Right atrium auricular region (tissue), 2 donors: ENCODE measurements at regions not wholly inside any gene's neighbourhood (a gene's known extent, or its start where the extent isn't known, plus 50 kb on each side); places are given as distances from the start of the nearest gene placed in this dataset.

Experiments used
- DNase-seq: peaks from one replicate; pipeline ENCODE4 v3.0.0-alpha.2; 2019; ENCODE audit warnings: low spot score
- H3K27ac ChIP-seq, 2 donors: fragments of 200-600 bp; sonication (generic); 1 replicate in 1 of 2; 2 replicates in 1 of 2; pipeline ENCODE4 v1.5.1; 2016 to 2019
- H3K27me3 ChIP-seq, 2 donors: fragments of 200-600 bp; sonication (generic); one replicate each; pipeline versions ENCODE4 v1.5.1 to v1.6.0; 2017 to 2019
- H3K36me3 ChIP-seq: fragments of 200-600 bp; sonication (generic); one replicate; pipeline ENCODE4 v1.5.1; 2016
- H3K4me1 ChIP-seq, 2 donors: fragments of 200-600 bp; sonication (generic); one replicate each; pipeline versions ENCODE4 v1.5.1 to v1.6.0; 2017 to 2019
- H3K4me3 ChIP-seq, 2 donors: fragments of 200-600 bp; sonication (generic); 1 replicate in 1 of 2; 2 replicates in 1 of 2; pipeline ENCODE4 v1.5.1; 2017 to 2019; ENCODE audit warnings: mild to moderate bottlenecking in 1 of 2, moderate library complexity in 1 of 2
- H3K9me3 ChIP-seq, 2 donors: fragments of 200-600 bp; sonication (generic); one replicate each; pipeline ENCODE4 v1.5.1; 2019
- TF ChIP-seq, protein P1 (sequence below), 2 donors: fragments of 200-600 bp; sonication (generic); IDR thresholded peaks; one replicate each; pipeline ENCODE4 v1.5.1; 2019; ENCODE audit warnings: antibody characterized with exemption in 2 of 2

GRCh38 chr5:62717301-62717933 is 138.8 kb downstream of the LRRC70 start:
- Histone ChIP-seq H3K4me1 (no peaks in the 10 kb centered on the region), H3K9me3 (no peaks in the 10 kb centered on the region), H3K4me3 (no peak overlapping the region), H3K27ac (no peak overlapping the region), H3K36me3 (no peaks in the 10 kb centered on the region), H3K27me3 (no peaks in the 10 kb centered on the region)
- TF ChIP-seq, protein P1, sequence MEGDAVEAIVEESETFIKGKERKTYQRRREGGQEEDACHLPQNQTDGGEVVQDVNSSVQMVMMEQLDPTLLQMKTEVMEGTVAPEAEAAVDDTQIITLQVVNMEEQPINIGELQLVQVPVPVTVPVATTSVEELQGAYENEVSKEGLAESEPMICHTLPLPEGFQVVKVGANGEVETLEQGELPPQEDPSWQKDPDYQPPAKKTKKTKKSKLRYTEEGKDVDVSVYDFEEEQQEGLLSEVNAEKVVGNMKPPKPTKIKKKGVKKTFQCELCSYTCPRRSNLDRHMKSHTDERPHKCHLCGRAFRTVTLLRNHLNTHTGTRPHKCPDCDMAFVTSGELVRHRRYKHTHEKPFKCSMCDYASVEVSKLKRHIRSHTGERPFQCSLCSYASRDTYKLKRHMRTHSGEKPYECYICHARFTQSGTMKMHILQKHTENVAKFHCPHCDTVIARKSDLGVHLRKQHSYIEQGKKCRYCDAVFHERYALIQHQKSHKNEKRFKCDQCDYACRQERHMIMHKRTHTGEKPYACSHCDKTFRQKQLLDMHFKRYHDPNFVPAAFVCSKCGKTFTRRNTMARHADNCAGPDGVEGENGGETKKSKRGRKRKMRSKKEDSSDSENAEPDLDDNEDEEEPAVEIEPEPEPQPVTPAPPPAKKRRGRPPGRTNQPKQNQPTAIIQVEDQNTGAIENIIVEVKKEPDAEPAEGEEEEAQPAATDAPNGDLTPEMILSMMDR (IDR thresholded peaks at IDR 0.05): no peak
- no peak for DNase-seq

GRCh38 chr5:62714296-62714695 is 135.7 kb downstream of the LRRC70 start:
- no peaks in the 10 kb centered on the region for H3K27me3 ChIP-seq
- no peaks in the 10 kb centered on the region for H3K36me3 ChIP-seq
- no peak for DNase-seq
- no peak overlapping the region for H3K4me3 ChIP-seq
- TF ChIP-seq, protein P1 (IDR thresholded peaks at IDR 0.05): no peak
- H3K27ac ChIP-seq: no peak overlapping the region
- no peaks in the 10 kb centered on the region for H3K4me1 ChIP-seq
- H3K9me3 ChIP-seq: no peaks in the 10 kb centered on the region

GRCh38 chr5:62708481-62709325 is 130.1 kb downstream of the LRRC70 start:
- no peak for DNase-seq
- Histone ChIP-seq H3K4me1 (no peaks in the 10 kb centered on the region), H3K36me3 (no peaks in the 10 kb centered on the region), H3K4me3 (no peak overlapping the region), H3K27ac (no peak overlapping the region), H3K27me3 (no peaks in the 10 kb centered on the region), H3K9me3 (peaks cover 7 to 9% of the 10 kb centered on the region in 2 donors)
- TF ChIP-seq, protein P1 (IDR thresholded peaks at IDR 0.05): no peak

DNA sequence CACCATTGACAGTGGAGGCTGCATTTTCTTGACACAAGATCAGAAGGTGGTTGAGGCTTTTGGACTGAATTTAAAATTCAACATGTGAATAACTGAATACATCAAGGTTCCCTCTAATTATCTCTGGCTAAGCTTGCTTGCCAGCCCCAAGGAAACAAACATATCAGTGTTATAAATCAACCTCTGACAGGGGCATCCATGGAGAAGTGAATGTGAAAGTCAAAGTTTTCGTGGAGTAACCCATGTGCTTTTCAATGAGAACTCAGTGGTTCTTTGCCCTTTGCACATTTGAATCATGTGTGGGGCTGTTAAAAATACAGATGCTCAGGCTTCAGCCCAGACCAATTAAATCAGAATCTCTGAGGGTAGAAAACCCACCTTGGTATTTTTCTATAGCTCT is 128.9 kb downstream of the LRRC70 start:
- no peak for DNase-seq
- H3K4me1 ChIP-seq: no peaks in the 10 kb centered on the region
- no peaks in the 10 kb centered on the region for H3K36me3 ChIP-seq
- TF ChIP-seq, protein P1 (IDR thresholded peaks at IDR 0.05): no peak
- H3K4me3 ChIP-seq: no peak overlapping the region
- H3K27ac ChIP-seq: no peak overlapping the region
- H3K9me3 ChIP-seq: peaks cover 7 to 9% of the 10 kb centered on the region in 2 donors
- no peaks in the 10 kb centered on the region for H3K27me3 ChIP-seq

DNA sequence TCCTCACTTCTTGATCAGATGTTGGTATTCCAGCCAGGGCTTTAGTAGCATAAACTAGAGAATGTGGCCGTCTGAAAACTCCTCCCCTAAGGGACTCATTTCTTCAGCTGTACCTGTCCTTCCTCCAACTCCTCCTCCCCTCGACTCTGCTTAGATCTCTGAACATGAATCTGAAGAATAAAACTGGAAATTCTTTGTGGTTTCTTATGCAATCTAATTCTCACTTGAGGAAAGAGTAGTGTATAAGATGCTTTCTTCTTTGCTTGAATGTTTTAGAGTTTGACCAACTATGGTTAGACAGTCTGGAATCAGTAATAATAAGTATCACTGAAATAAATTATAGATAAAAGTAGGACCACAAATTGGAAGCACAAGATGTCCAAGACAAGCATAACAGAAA is 128.5 kb downstream of the LRRC70 start:
- Histone ChIP-seq H3K36me3 (no peaks in the 10 kb centered on the region), H3K9me3 (peaks cover 7 to 9% of the 10 kb centered on the region in 2 donors), H3K27me3 (no peaks in the 10 kb centered on the region), H3K4me3 (no peak overlapping the region), H3K4me1 (no peaks in the 10 kb centered on the region), H3K27ac (no peak overlapping the region)
- TF ChIP-seq, protein P1 (IDR thresholded peaks at IDR 0.05): no peak
- DNase-seq: no peak
